ENCODE measurements at regions not wholly inside any gene's neighbourhood (a gene's known extent, or its start where the extent isn't known, plus 50 kb on each side); places are given as distances from the start of the nearest gene placed in this dataset.

DNA sequence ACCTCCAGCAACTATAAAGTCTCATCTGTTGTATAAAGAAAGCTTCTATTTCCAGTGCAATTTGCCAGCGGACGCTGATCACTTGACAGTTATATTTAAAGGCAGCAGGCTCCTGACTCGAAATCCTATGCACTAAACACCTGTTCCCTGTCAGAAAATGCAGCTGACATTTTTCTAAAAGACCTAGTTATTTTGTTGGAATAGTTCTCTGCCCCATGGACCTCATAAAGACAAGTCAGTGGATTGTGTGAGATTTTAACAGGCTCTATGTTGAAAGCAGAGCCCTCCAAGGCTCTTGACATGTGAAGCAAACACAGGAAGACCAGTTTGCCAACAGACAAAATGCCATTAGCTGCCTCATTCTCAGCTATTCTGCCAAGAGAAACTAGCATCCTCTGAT lies 304.7 kb upstream of the KLF12 start:
- H3K4me1 ChIP-seq (replicated peaks) = no peaks in the 10 kb centered on the region
- no peak for DNase-seq (ENCODE audit: low spot score)
- 30% methylated on average over 3 of the region's 3 CpGs for WGBS
- TF ChIP-seq CTCF (IDR thresholded peaks at IDR 0.05) (no peak), POLR2A (IDR thresholded peaks at IDR 0.05) (no peak), POLR2AphosphoS5 (IDR thresholded peaks at IDR 0.05) (no peak)
- H3K36me3 ChIP-seq = no peaks in the 10 kb centered on the region
- H3K4me3 ChIP-seq = no peak overlapping the region
- H3K9me3 ChIP-seq = no peaks in the 10 kb centered on the region
- intact Hi-C loops (cut with DNase I) = no loop called here
- no peaks in the 10 kb centered on the region for H3K27me3 ChIP-seq (replicated peaks; ENCODE audit: insufficient read depth)
- H3K27ac ChIP-seq = no peak overlapping the region

DNA sequence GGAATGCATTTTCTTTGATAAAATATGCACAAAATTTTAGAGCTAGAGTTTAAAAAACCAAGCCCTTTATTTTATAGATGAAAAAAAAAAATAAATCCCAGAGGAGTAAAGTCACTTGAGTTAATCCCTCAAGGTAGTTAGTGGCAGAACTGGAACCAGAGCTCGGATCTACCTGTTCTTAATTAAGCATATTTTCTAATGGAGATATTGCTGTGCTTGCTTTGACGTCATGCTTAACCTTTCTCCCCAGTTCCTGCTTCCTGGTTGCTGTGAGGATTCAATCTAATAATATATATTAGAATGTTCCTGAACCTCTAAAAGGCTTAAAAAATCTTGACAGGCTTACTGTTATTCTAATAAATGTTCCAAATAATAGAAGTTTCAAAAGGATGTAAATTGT lies 300.6 kb upstream of the KLF12 start:
- Histone ChIP-seq H3K4me3 (no peak overlapping the region), H3K9me3 (no peaks in the 10 kb centered on the region), H3K4me1 (replicated peaks) (no peaks in the 10 kb centered on the region), H3K27me3 (replicated peaks; ENCODE audit: insufficient read depth) (no peaks in the 10 kb centered on the region), H3K36me3 (no peaks in the 10 kb centered on the region), H3K27ac (no peak overlapping the region)
- no peak for DNase-seq (ENCODE audit: low spot score)
- whole genome bisulfite sequencing = 93% methylated on average over 2 of the region's 2 CpGs
- TF ChIP-seq POLR2AphosphoS5 (IDR thresholded peaks at IDR 0.05) (no peak), CTCF (IDR thresholded peaks at IDR 0.05) (no peak), POLR2A (IDR thresholded peaks at IDR 0.05) (no peak)
- intact Hi-C loops (cut with DNase I) = no loop called here

DNA sequence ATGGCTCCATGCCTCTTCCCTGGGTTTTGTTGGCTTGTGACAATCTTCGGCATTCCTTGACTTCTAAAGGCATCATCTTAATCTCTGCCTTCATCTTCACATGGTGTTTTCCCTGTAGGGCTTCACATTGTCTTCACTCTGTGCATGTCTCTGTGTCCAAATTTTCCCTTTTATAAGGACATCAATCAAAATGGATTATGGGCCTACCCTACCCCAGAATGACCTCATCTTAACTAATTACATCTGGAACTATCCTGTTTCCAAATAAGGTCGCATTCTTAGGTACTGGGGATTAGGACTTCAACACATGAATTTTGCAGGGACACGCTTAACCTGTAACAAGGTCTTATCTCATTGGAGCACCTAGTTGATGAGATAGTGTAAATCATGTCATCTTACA lies 290.3 kb upstream of the KLF12 start:
- H3K4me1 ChIP-seq (replicated peaks) = no peaks in the 10 kb centered on the region
- no peaks in the 10 kb centered on the region for H3K36me3 ChIP-seq
- H3K27me3 ChIP-seq (replicated peaks; ENCODE audit: insufficient read depth) = no peaks in the 10 kb centered on the region
- no peak overlapping the region for H3K27ac ChIP-seq
- H3K9me3 ChIP-seq = no peaks in the 10 kb centered on the region
- H3K4me3 ChIP-seq = no peak overlapping the region
- WGBS = 93% methylated on average over 3 of the region's 3 CpGs
- no peak for TF ChIP-seq POLR2A (IDR thresholded peaks at IDR 0.05)
- TF ChIP-seq POLR2AphosphoS5 (IDR thresholded peaks at IDR 0.05) = no peak
- no peak for TF ChIP-seq CTCF (IDR thresholded peaks at IDR 0.05)
- intact Hi-C loops (cut with DNase I) = no loop called here
- DNase-seq (ENCODE audit: low spot score) = no peak

GRCh38 chr13:74423434-74423833 lies 289.2 kb upstream of the KLF12 start:
- Histone ChIP-seq H3K27me3 (replicated peaks; ENCODE audit: insufficient read depth) (no peaks in the 10 kb centered on the region), H3K4me1 (replicated peaks) (no peaks in the 10 kb centered on the region), H3K4me3 (no peak overlapping the region), H3K27ac (no peak overlapping the region), H3K9me3 (no peaks in the 10 kb centered on the region), H3K36me3 (no peaks in the 10 kb centered on the region)
- 66% methylated on average over 3 of the region's 3 CpGs for WGBS
- intact Hi-C loops (cut with DNase I) = no loop called here
- TF ChIP-seq CTCF (IDR thresholded peaks at IDR 0.05) (no peak), POLR2A (IDR thresholded peaks at IDR 0.05) (no peak), POLR2AphosphoS5 (IDR thresholded peaks at IDR 0.05) (no peak)
- DNase-seq (ENCODE audit: low spot score) = no peak

DNA sequence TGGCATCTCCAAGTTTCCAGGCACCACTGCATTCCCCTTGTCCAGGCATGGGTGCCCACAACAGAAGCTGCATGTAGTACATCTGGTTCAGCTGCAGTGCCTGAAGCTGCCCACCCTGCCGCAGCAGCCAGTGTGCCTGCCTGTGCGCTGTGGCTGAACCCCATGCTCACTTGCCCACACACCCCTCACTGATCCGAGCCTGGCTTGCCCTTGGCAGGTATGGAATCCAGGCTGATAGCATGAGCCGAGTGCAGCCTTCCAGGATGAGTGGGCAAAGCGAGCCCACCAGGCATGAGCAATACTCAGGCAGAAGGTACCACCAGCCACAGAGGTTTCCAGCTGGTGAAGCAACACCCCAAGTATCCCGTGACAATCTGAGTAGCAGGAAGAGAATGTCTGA lies 280.3 kb upstream of the KLF12 start:
- 86% methylated on average over 6 of the region's 6 CpGs for WGBS
- no peak for DNase-seq (ENCODE audit: low spot score)
- H3K4me1 ChIP-seq (replicated peaks) = no peaks in the 10 kb centered on the region
- no peak overlapping the region for H3K4me3 ChIP-seq
- no peak overlapping the region for H3K27ac ChIP-seq
- TF ChIP-seq POLR2A (IDR thresholded peaks at IDR 0.05) (no peak), POLR2AphosphoS5 (IDR thresholded peaks at IDR 0.05) (no peak), CTCF (IDR thresholded peaks at IDR 0.05) (no peak)
- intact Hi-C loops (cut with DNase I) = no loop called here
- no peaks in the 10 kb centered on the region for H3K36me3 ChIP-seq
- H3K27me3 ChIP-seq (replicated peaks; ENCODE audit: insufficient read depth) = no peaks in the 10 kb centered on the region
- H3K9me3 ChIP-seq = no peaks in the 10 kb centered on the region
